C4-2B (cell line): ENCODE measurements at regions not wholly inside any gene's neighbourhood (a gene's known extent, or its start where the extent isn't known, plus 50 kb on each side); places are given as distances from the start of the nearest gene placed in this dataset.

Experiments
- H3K27ac ChIP-seq: fragments of 450-650 bp; 2 replicates; pipeline ENCODE4 v1.5.1; 2017
- ZFX ChIP-seq: fragments of 450-650 bp; IDR thresholded peaks from 2 replicates; pipeline ENCODE4 v1.6.1; 2017
- TF ChIP-seq, protein P1 (sequence below): fragments of 450-650 bp; conservative IDR thresholded peaks from 2 replicates; pipeline ENCODE4 v1.5.1; 2017; ENCODE audit warnings: mild to moderate bottlenecking

DNA sequence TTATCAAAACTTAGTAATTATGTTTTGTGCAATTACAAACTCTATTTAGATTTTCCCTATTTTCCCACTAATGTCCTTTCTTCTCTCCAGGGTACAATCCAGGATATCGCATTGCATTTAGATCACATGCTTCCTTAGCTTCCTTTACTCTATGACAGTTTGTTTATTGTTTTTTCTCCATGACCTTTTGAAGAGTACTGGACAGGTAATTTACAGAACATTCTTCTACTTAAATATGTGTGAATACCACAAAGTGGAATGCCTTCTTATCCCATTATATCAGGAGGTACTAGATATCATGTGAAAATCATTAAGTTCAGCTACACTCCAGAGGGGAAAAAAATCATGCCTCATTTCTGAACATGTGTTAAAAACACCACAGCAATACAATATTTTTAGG, 776.6 kb upstream of the CDH9 start:
- TF ChIP-seq, protein P1, sequence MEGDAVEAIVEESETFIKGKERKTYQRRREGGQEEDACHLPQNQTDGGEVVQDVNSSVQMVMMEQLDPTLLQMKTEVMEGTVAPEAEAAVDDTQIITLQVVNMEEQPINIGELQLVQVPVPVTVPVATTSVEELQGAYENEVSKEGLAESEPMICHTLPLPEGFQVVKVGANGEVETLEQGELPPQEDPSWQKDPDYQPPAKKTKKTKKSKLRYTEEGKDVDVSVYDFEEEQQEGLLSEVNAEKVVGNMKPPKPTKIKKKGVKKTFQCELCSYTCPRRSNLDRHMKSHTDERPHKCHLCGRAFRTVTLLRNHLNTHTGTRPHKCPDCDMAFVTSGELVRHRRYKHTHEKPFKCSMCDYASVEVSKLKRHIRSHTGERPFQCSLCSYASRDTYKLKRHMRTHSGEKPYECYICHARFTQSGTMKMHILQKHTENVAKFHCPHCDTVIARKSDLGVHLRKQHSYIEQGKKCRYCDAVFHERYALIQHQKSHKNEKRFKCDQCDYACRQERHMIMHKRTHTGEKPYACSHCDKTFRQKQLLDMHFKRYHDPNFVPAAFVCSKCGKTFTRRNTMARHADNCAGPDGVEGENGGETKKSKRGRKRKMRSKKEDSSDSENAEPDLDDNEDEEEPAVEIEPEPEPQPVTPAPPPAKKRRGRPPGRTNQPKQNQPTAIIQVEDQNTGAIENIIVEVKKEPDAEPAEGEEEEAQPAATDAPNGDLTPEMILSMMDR = no peak
- TF ChIP-seq ZFX = no peak
- H3K27ac ChIP-seq = no peak overlapping the region

- TF ChIP-seq ZFX = no peak
- TF ChIP-seq, protein P1 = no peak
These were observed 775.9 kb upstream of the CDH9 start for GRCh38 chr5:27814286-27814685.

GRCh38 chr5:27810458-27810857, 772.1 kb upstream of the CDH9 start:
- no peak for TF ChIP-seq ZFX
- TF ChIP-seq, protein P1 = no peak

More at GRCh38 chr5:27814286-27814685, 775.9 kb upstream of the CDH9 start:
- H3K27ac ChIP-seq = no peak overlapping the region

DNA sequence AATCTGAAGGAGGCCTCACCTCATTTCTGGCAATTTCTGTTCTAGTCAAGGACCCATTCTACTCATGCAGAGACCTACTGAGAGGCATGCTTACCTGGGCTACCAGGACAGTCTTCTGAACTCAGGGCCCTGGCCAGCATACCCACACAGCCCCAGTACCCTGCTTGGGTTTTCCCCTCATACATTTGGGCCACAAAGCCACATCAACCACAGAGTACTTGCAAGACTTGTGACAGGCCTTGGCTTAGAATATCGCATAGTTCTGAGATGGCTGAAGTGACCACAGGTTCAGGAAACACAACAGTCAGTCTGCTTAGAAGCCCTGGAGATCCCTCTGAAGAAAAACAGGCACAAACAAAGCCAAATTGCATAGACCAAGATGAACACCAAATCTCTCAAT, 758.8 kb upstream of the CDH9 start:
- H3K27ac ChIP-seq = no peak overlapping the region

More at GRCh38 chr5:27810458-27810857, 772.1 kb upstream of the CDH9 start:
- no peak overlapping the region for H3K27ac ChIP-seq

GRCh38 chr5:27788184-27788583, 749.8 kb upstream of the CDH9 start:
- H3K27ac ChIP-seq = no peak overlapping the region
- TF ChIP-seq, protein P1 = no peak
- TF ChIP-seq ZFX = no peak

More for the DNA sequence above, 758.8 kb upstream of the CDH9 start:
- no peak for TF ChIP-seq ZFX
- TF ChIP-seq, protein P1 = no peak

- H3K27ac ChIP-seq = no peak overlapping the region
- no peak for TF ChIP-seq ZFX
- TF ChIP-seq, protein P1 = no peak
These were observed 745.9 kb upstream of the CDH9 start for GRCh38 chr5:27784317-27784716.

GRCh38 chr5:27778121-27778520, 739.7 kb upstream of the CDH9 start:
- no peak for TF ChIP-seq ZFX
- TF ChIP-seq, protein P1 = no peak
- H3K27ac ChIP-seq = no peak overlapping the region
